Kidney capillary endothelial cell (primary cell): ENCODE measurements at regions not wholly inside any gene's neighbourhood (a gene's known extent, or its start where the extent isn't known, plus 50 kb on each side); places are given as distances from the start of the nearest gene placed in this dataset.
"Not testable (repeated sequence)": the region's sequence is repeated elsewhere in the genome, so short reads cannot be mapped to it uniquely, and the experiment has no call there.

ENCODE experiments used
- DNase-seq: peaks from one replicate; pipeline ENCODE4 v3.0.0-alpha.2; 2018; ENCODE audit warnings: low spot score

- DNase-seq, result no peak
Observed at GRCh38 chr1:222240536-222241181, 307.2 kb downstream of the HHIPL2 start.

GRCh38 chr1:222239130-222239529, 308.8 kb downstream of the HHIPL2 start:
- DNase-seq, result no peak

- DNase-seq, result no peak
Observed at GRCh38 chr1:222234351-222234750, 313.6 kb downstream of the HHIPL2 start.

- no peak for DNase-seq
Observed at GRCh38 chr1:222233444-222234158, 314.3 kb downstream of the HHIPL2 start.

- no peak for DNase-seq
Observed at GRCh38 chr1:222232842-222233241, 315.1 kb downstream of the HHIPL2 start.

- no peak for DNase-seq
Observed at GRCh38 chr1:222229672-222230312, 318.1 kb downstream of the HHIPL2 start.

- DNase-seq, result no peak
Observed at GRCh38 chr1:222225316-222225691, 322.6 kb downstream of the HHIPL2 start.

GRCh38 chr1:222224636-222225315, 323.1 kb downstream of the HHIPL2 start:
- DNase-seq, result no peak

GRCh38 chr1:222224156-222224555, 323.7 kb downstream of the HHIPL2 start:
- DNase-seq, result no peak

- DNase-seq, result no peak
Observed at GRCh38 chr1:222223010-222223409, 324.9 kb downstream of the HHIPL2 start.

- no peak for DNase-seq
Observed at GRCh38 chr1:222216255-222216754, 331.6 kb downstream of the HHIPL2 start.

- no peak for DNase-seq
Observed at GRCh38 chr1:222210776-222211175, 337.1 kb downstream of the HHIPL2 start.

- DNase-seq, result no peak
Observed at GRCh38 chr1:222204475-222204874, 343.4 kb downstream of the HHIPL2 start.

- no peak for DNase-seq
Observed at GRCh38 chr1:222202831-222203230, 345.1 kb downstream of the HHIPL2 start.

- no peak for DNase-seq
Observed at GRCh38 chr1:222196736-222197135, 351.2 kb downstream of the HHIPL2 start.

- DNase-seq, result no peak
Observed at GRCh38 chr1:222196288-222196687, 351.6 kb downstream of the HHIPL2 start.

GRCh38 chr1:222195857-222196256, 352.0 kb downstream of the HHIPL2 start:
- no peak for DNase-seq

- DNase-seq, result no peak
Observed at GRCh38 chr1:222189218-222189617, 358.7 kb downstream of the HHIPL2 start.

GRCh38 chr1:222187566-222188332, 360.2 kb downstream of the HHIPL2 start:
- no peak for DNase-seq

- DNase-seq, result no peak
Observed at GRCh38 chr1:222182641-222183040, 365.3 kb downstream of the HHIPL2 start.

GRCh38 chr1:222181191-222181590, 366.7 kb downstream of the HHIPL2 start:
- no peak for DNase-seq

- DNase-seq, result not testable (repeated sequence)
Observed at GRCh38 chr1:222177496-222177895, 370.4 kb downstream of the HHIPL2 start.
